ENCODE measurements at regions not wholly inside any gene's neighbourhood (a gene's known extent, or its start where the extent isn't known, plus 50 kb on each side); places are given as distances from the start of the nearest gene placed in this dataset.

- DNase-seq: no peak
Observed at GRCh38 chr11:122270535-122270934, 154.5 kb upstream of the BLID start.

DNA sequence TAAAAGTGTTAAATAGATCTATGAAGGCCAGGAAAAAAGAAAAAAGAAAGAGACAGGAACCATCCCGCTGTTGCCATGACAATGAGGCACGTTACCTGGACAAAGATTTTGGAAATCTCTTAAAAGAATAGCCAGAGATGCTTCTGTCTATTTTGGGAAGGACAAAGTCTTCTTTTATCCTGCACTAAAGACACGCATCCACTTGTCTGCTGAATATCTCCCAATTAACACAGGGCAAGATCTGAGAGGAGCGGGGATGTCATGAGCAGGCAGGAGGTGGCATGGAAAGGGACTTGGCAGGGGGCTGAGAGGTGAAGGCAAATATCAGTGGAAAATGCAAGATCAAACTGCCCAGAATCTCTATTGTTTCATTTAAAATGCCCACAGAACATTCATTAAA, 153.8 kb upstream of the BLID start:
- no peak for DNase-seq

DNA sequence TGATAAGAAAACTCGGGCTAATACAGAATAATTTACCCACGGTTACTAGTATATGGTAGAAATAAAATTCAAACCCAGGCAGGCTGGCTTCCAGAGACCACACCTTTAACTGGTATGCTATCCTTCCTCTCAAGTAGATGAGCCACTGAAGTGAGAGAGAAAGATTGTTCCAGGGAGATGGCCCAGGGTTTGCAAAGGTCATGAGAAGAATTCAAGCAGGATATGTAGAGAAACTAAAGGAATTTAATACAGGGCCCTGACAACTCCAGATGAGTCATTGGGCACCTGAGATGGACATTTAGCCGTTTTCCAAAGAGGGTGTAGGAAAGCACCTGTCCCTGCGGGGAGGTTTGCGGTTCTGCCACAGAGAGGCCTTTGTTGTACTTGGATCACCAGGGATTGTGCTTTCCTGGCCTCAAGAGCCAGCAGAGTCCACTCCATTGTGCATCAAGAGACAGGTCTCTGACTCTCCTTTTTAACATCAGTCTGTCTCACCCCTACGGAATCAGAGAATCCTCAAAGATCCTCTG, 152.7 kb upstream of the BLID start:
- DNase-seq: no peak

DNA sequence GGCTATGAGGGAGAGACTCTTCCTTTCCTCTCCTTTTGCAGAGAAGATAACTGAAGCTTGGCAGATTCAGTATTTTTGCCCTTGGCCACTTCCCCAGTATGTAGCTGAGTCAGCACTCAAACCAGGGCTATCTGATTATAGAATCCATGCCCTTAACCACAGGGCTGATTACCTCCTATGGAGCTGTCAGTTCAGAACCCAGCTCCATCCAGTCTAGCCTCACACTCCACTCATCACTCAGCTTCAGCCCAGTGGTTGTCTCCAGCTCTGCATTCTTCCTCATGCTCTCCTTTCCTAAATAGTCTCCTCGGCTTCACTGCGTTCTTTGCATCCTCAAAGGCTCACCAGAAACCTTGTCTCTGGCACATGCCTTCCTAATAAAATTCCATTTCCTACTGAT, 151.6 kb upstream of the BLID start:
- no peak for DNase-seq

DNA sequence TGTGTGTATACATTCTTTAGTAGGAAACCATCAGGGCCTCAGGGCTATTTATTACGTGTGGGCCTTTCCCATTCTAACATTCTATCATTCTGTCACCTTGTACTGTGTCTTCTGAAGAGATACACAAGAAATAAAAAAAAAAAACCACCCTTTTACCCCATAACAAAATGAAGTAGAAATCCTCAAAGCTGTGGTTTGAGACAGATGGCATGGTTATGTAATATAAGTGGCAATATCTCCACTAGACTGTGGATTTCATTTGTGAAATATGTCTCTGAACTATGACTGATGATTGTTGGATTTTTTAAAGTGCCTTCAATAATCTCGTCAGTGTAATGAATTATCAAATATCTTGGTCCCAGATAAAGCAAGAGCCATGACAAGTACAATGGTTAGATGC, 150.0 kb upstream of the BLID start:
- DNase-seq: no peak

GRCh38 chr11:122264121-122264520, 148.1 kb upstream of the BLID start:
- no peak for DNase-seq

- DNase-seq: no peak
Observed at GRCh38 chr11:122261546-122261945, 145.5 kb upstream of the BLID start.

- DNase-seq: no peak
Observed at GRCh38 chr11:122259195-122259821, 143.3 kb upstream of the BLID start.

DNA sequence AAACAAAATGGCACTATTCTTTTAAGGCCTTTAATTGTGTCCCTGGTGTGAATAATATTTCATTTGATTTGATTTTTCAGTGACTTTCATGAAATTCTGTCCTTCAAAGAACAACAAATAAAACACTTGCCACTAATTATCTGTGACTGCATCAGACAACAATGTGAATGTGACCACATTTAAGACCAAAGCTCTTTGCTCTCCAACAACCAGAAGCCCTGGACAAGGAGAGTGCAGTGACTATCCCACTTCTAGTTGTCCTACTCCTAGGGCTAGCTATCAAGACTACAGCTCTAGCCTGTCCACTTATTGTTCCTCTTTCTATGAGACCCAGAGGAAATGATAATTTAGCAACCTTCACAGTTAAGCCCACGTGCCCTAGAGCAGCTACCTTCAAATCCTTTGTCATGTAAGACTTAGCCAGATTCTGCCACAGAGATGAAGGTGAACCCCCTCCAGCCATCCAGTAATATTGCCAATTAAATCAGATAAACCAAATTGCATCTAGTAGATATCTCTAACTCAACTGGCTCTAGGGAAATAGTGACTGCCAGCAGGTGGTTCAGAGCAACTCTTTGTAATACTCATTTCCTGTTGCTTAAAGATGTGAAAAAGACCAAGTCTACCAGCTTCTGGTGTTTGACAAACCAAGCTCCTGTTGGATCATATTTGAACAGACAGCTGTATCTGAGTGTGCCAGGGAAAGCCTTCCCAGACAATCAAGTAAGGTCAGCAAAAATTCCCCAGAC, 142.6 kb upstream of the BLID start:
- DNase-seq: no peak

DNA sequence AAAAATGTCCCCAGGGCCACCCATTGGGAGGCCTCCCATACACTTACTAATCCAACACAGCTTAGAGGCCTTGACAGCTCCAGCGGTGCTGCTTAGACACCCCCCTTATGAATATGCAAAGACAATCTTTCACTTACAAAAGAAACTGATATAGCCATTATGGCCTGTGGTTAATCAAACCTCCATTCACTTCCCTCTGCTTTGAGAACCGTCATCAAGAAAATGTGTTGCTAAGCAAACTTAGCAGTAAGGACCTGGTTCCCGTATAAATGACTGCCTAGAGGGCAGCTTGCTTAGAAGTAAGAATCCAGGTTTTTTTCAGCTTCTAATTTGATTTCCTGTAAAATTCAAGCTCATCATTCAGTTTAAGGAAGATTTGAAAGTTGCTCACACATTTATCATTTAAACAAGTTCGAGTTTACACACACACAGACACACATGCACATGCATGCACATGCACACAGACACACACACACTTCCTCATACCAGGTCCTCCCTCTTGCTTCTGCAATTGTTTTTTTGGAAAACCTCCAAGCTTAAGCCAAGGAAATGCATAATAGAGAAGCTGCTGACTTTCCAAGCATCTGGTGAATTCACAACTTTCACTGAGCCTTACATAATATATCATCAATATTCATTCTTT, 137.7 kb upstream of the BLID start:
- no peak for DNase-seq

DNA sequence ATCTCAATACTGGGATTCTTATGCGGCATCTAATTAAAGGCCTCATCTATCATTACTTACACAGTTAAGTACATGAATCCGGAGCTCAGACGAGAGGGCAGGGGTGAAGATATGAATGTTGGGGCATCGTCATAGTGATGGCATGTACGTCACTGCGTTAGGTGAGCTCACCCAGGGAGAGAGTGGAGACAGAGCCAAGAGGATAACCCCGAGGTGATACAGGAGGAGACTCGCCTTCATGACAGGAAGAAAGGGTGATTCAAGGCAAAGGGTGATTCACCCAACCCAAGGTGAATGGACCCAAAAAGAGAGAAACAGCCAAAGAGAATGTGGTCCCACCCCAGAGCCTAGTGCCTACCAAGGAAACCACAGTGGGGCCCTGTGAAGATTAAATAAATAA, 132.9 kb upstream of the BLID start:
- no peak for DNase-seq

- no peak for DNase-seq
Observed at GRCh38 chr11:122248131-122248530, 132.1 kb upstream of the BLID start.

DNA sequence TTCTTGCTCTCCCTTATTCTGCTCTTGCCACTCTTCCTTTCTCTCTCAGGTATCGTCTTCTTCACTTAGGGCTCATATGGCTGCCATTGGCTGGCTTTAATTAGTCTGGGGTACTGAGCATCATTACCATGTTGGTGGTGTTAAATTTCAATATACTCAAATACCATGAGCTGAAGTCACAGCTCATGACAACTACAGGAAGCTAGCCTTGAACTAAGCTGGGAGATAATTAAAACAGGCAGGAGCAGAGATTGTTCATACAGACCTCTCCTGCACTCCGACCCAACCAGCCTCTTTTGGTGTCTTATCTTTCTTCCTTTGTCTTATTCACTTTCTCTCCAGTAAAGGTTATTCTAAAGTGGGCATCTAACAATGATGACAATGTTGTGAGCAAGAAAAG, 130.9 kb upstream of the BLID start:
- no peak for DNase-seq

GRCh38 chr11:122242731-122243130, 126.7 kb upstream of the BLID start:
- peak in 1 of 2 donors; percentile 15 for DNase-seq

DNA sequence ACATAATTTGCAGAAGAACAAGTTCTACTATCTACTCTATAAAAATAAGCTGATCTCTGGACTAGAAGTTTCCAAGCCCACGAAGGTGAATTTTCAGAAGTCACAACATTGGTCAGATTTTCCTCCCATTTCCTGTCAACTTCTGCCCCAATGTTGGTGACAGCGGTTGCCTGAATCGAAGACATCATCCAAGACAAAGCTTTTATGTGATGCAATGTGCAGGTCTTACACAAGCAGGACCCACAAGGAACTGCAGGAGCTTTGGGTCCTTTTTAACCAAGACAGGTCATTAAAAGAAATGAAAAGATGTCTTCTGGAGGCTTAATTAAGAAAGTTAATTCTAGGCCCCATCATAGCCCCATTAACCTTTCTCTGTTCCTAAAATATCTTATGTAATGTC, 125.6 kb upstream of the BLID start:
- no peak for DNase-seq

DNA sequence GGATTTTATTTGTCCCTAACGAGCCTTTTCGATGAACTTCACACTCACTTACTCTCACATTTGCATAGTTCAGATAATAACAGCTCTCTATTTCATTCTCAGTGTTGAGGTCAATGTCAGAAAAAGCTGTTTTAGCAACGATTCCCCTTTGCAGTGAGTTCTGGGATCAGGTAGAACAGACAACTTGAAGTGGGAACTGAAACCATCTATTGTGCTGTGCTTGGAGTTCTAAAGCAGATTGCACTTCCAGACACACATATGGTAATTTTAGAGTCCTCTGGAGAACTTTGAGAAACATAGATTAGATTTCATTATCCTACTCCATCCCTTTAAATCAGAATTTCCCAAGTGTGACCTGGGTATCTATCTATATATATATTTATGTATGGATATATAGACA, 124.6 kb upstream of the BLID start:
- no peak for DNase-seq

GRCh38 chr11:122235615-122236014, 119.6 kb upstream of the BLID start:
- no peak for DNase-seq

DNA sequence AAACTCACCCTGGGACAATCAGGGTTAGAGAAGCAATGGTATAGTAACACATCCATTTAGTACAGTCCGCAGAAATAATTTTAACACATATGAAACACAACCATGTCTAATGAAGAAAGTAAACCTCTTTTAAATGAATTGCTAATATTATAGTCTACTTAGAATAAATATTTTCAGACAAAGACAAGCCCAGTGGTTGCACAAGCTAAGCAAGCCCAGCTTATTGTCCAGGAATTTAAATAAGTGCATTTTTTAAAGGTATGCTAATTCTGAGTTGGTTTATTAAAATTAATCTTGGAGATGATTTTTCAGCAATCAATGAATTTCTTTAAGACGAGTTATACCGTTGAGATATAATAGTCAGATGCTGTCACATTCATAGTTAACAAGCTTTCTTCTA, 118.8 kb upstream of the BLID start:
- no peak for DNase-seq

- DNase-seq: no peak
Observed at GRCh38 chr11:122234257-122234656, 118.2 kb upstream of the BLID start.

DNA sequence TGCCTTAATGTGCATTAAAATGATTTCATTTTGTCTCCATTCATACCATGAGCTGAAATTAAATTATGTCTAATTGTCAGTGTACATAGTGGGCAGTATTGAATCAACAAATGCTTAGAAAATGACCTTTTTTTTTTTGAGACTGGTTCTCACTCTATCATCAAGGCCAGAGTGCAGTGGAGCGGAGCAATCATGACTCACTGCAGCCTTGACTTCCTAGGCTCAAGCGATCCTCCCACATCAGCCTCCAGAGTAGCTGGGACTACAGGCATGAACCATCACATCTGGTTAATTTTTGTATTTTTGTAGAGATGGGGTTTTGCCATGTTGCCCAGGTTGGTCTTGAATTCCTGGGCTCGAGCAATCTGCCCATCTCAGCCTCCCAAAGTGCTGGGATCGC, 117.0 kb upstream of the BLID start:
- DNase-seq: no peak

DNA sequence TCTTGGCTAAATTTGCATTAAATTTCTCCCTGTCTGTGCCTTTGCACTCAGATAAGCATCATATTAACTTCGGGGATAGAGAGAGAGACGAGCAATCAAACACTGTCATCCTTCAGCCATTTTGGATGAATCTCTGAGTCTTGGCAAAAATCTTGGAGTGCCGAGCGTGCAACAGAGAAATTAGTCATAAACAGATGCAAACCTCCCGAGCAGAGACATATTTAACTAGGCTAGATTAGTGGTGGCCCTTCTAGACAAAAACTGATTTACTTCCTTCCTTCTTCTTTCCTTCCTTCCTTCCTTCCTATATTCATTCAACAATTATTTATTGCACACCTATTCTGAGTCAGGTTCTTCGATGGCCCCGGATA, 114.4 kb upstream of the BLID start:
- no peak for DNase-seq

DNA sequence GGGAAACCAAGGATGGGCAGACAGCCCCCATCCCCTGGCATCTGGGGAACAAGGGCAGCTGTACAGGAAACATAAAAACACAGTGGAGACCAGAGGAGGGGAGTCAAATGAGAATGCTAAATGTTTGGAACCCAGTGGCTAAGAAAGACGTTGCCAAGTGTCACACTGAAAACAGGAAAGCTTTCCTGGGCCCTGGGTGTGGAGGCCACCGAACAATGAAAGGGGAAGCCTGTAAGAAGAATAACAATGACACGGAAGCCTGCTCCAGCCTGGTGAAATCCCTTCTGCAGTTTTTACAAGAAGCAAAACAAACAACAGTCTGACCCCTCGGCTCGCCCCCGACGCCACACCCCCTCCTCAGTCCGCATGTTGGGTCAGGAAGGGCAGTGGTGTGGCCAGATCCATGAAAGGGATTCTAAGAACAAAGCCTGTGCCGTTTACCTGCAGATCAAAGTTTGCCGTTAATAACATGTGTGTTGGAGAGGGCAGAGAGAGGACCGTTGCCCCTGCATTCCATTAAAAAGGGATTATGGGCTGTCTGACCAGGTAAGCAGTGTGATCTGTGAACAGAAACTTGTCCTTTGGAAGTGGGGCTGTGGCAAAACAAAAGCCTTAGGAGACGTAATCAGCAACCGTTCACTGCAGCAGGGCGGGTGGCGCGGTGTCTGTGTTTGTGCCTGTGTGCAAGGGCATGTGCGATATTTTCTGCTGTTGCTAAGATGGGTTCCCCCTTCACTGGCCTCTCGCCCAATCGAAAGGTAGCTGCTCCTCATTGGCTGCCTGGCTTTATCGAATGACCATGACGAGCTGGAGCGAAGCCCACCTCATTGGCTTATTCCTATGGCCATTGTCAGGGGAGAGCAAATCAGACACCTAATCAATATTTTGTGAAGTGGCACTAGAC, 113.7 kb upstream of the BLID start:
- no peak for DNase-seq

DNA sequence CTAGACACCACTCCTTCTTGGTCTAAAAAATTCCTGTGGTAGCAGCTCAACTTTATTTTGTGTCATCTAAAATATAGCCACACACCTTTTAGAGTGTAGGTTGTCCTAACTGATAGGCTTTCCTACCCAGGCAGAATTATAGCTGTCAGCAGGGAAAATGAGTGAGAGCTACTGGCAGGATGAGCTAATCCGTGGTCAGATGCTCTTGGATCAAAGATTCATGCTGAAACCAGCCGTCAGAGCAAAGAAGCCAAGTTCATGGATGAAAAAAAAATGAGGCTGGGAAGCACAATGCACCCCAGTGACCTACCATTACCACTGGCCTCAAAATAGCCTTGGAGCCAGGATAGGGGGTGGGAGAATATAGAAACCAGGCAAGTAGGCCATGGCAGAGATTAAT, 113.1 kb upstream of the BLID start:
- no peak for DNase-seq
